K562 (cell line): ENCODE measurements at regions not wholly inside any gene's neighbourhood (a gene's known extent, or its start where the extent isn't known, plus 50 kb on each side); places are given as distances from the start of the nearest gene placed in this dataset.

Source experiments
- CEBPG ChIP-seq, 3 experiments: fragments of 200-800 bp in 1 of 3; sonication (Bioruptor generic) in 1 of 3; sonication (generic) in 1 of 3; formaldehyde crosslinking in 1 of 3; IDR thresholded peaks in 2 of 3; conservative IDR thresholded peaks in 1 of 3; 2 replicates each; pipeline versions ENCODE4 v1.6.1 to v1.8.0; 2016 to 2022; ENCODE audit warnings: missing compliant biosample characterization in 2 of 3, missing genetic modification characterization in 2 of 3, mild to moderate bottlenecking in 1 of 3, missing genetic modification reagents in 1 of 3
- CHD2 ChIP-seq: IDR thresholded peaks from 2 replicates; pipeline ENCODE4 v1.6.1; 2011; ENCODE audit warnings: low read depth, low read length
- ETV5 ChIP-seq: sonication (generic); formaldehyde crosslinking; IDR thresholded peaks from 2 replicates; pipeline ENCODE4 v1.4.0; 2020; ENCODE audit warnings: low read depth, mild to moderate bottlenecking, missing genetic modification reagents
- ETV6 ChIP-seq, 3 experiments: fragments of 150-350 bp in 1 of 3; sonication (generic) in 1 of 3; formaldehyde crosslinking in 1 of 3; IDR thresholded peaks; 2 replicates each; pipeline versions ENCODE4 v1.6.1 to v1.8.0; 2014 to 2022; ENCODE audit warnings: borderline replicate concordance in 2 of 3, low read depth in 2 of 3, antibody characterized with exemption in 1 of 3, low read length in 1 of 3, mild to moderate bottlenecking in 1 of 3, missing genetic modification reagents in 1 of 3
- MYNN ChIP-seq, 2 experiments: sonication (generic); formaldehyde crosslinking in 1 of 2; IDR thresholded peaks; 2 replicates each; pipeline versions ENCODE4 v1.5.0 to v1.6.1; 2016 to 2020; ENCODE audit warnings: antibody characterized with exemption in 1 of 2, missing genetic modification reagents in 1 of 2
- SP1 ChIP-seq: sonication (generic); formaldehyde crosslinking; IDR thresholded peaks from 2 replicates; pipeline ENCODE4 v1.8.1; 2022; ENCODE audit warnings: mild to moderate bottlenecking, missing genetic modification reagents
- TAF1 ChIP-seq: IDR thresholded peaks from 2 replicates; pipeline ENCODE4 v1.6.1; 2011; ENCODE audit warnings: mild to moderate bottlenecking, low read length, moderate library complexity; ENCODE audit not compliant: insufficient read depth, control insufficient read depth, severe bottlenecking; ENCODE audit errors: extremely low read depth
- ZFP1 ChIP-seq: fragments of 450-650 bp; formaldehyde crosslinking; IDR thresholded peaks from 2 replicates; pipeline ENCODE4 v1.4.0; 2020; ENCODE audit warnings: mild to moderate bottlenecking, mixed read lengths
- ZFX ChIP-seq: sonication (generic); formaldehyde crosslinking; IDR thresholded peaks from 2 replicates; pipeline ENCODE4 v1.8.0; 2022; ENCODE audit warnings: mild to moderate bottlenecking, missing genetic modification reagents, moderate library complexity
- ZNF311 ChIP-seq: fragments of 250-450 bp; sonication (Bioruptor Pico); IDR thresholded peaks from 2 replicates; pipeline ENCODE4 v1.4.0; 2020; ENCODE audit warnings: mild to moderate bottlenecking, moderate library complexity
- TF ChIP-seq, protein P1 (sequence below), 3 experiments: IDR thresholded peaks in 2 of 3; conservative IDR thresholded peaks in 1 of 3; 2 replicates each; pipeline ENCODE4 v1.5.1; 2011 to 2012; ENCODE audit warnings: low read length in 3 of 3, mild to moderate bottlenecking in 3 of 3, control low read depth in 2 of 3, improper control_type of control experiment in 1 of 3, inconsistent platforms in 1 of 3, low read depth in 1 of 3, mixed read lengths in 1 of 3, moderate library complexity in 1 of 3; ENCODE audit not compliant: insufficient read depth in 2 of 3

DNA sequence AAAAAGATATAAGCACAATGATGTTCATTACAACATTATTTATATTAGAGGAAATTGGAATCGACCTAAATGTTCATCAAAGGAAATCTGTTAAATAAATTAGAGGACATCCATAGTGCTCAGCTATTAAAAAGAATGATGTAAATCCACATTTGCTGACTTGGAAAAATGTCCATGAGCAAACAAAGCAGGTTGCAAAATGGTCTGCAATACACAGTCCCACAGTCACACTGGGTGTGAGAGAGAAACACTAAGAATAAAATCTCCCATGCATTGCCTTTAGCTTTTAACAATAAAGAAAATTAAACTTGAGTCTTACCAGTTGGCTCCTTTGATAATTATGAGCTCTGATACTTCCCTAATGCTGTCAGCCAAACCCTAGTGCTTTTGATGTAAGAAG lies 811.1 kb upstream of the SALL3 start:
- no peak for TF ChIP-seq TAF1
- no peak for TF ChIP-seq CHD2
- no peak for TF ChIP-seq ETV5
- no peak for TF ChIP-seq ZFX (CRISPR knock-in tag)
- no peak for TF ChIP-seq ZFP1
- TF ChIP-seq CEBPG (CRISPR knock-in tag; IDR thresholded peaks at IDR 0.05) = no peak
- no peak for TF ChIP-seq CEBPG (tag; conservative IDR thresholded peaks at IDR 0.05 in 1 of 2, IDR thresholded peaks at IDR 0.05 in 1 of 2)
- TF ChIP-seq ZNF311 (CRISPR knock-in tag) = no peak
- TF ChIP-seq SP1 (CRISPR knock-in tag) = no peak
- TF ChIP-seq, protein P1, sequence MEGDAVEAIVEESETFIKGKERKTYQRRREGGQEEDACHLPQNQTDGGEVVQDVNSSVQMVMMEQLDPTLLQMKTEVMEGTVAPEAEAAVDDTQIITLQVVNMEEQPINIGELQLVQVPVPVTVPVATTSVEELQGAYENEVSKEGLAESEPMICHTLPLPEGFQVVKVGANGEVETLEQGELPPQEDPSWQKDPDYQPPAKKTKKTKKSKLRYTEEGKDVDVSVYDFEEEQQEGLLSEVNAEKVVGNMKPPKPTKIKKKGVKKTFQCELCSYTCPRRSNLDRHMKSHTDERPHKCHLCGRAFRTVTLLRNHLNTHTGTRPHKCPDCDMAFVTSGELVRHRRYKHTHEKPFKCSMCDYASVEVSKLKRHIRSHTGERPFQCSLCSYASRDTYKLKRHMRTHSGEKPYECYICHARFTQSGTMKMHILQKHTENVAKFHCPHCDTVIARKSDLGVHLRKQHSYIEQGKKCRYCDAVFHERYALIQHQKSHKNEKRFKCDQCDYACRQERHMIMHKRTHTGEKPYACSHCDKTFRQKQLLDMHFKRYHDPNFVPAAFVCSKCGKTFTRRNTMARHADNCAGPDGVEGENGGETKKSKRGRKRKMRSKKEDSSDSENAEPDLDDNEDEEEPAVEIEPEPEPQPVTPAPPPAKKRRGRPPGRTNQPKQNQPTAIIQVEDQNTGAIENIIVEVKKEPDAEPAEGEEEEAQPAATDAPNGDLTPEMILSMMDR (IDR thresholded peaks at IDR 0.05 in 2 of 3, conservative IDR thresholded peaks at IDR 0.05 in 1 of 3; ENCODE audit: insufficient read depth in 2 of 3, low read depth in 1 of 3, low read length in 3 of 3) = no peak
- TF ChIP-seq ETV6 (IDR thresholded peaks at IDR 0.05; ENCODE audit: borderline replicate concordance in 1 of 2, low read depth in 2 of 2, low read length in 1 of 2) = no peak
- no peak for TF ChIP-seq ETV6 (CRISPR knock-in tag; IDR thresholded peaks at IDR 0.05; ENCODE audit: borderline replicate concordance)
- no peak for TF ChIP-seq MYNN (IDR thresholded peaks at IDR 0.05)
- no peak for TF ChIP-seq MYNN (CRISPR knock-in tag; IDR thresholded peaks at IDR 0.05)
